ENCODE measurements at regions not wholly inside any gene's neighbourhood (a gene's known extent, or its start where the extent isn't known, plus 50 kb on each side); places are given as distances from the start of the nearest gene placed in this dataset.

GRCh38 chr1:201731142-201731541 lies 97.8 kb upstream of the IPO9 start:
- no peak for TF ChIP-seq CTCF (conservative IDR thresholded peaks at IDR 0.05; ENCODE audit: low read depth, low read length)
- no peak for TF ChIP-seq EZH2 (IDR thresholded peaks at IDR 0.05; ENCODE audit: borderline replicate concordance, low read depth, low read length, poor library complexity, severe bottlenecking)
